IgD-negative memory B cell (primary cell): ENCODE measurements at regions not wholly inside any gene's neighbourhood (a gene's known extent, or its start where the extent isn't known, plus 50 kb on each side); places are given as distances from the start of the nearest gene placed in this dataset.

Source experiments
- H3K27ac Mint-ChIP-seq, 3 donors: one replicate each; pipeline ENCODE4 v1.8.0; 2020 to 2022; ENCODE audit warnings: mild to moderate bottlenecking in 3 of 3, mixed read lengths in 3 of 3, moderate library complexity in 1 of 3
- H3K27me3 Mint-ChIP-seq: one replicate; pipeline ENCODE4 v1.8.0; 2021; ENCODE audit warnings: mixed read lengths
- H3K36me3 Mint-ChIP-seq: one replicate; pipeline ENCODE4 v1.8.0; 2020; ENCODE audit warnings: mild to moderate bottlenecking, mixed read lengths
- H3K4me1 Mint-ChIP-seq, 3 donors: one replicate each; pipeline ENCODE4 v1.8.0; 2020 to 2022; ENCODE audit warnings: mixed read lengths in 3 of 3, mild to moderate bottlenecking in 1 of 3
- H3K4me3 Mint-ChIP-seq, 4 donors: one replicate each; pipeline ENCODE4 v1.8.0; 2020 to 2022; ENCODE audit warnings: mild to moderate bottlenecking in 4 of 4, mixed read lengths in 4 of 4, moderate library complexity in 3 of 4
- H3K9me3 Mint-ChIP-seq, 3 donors: one replicate each; pipeline ENCODE4 v1.8.0; 2020 to 2021; ENCODE audit warnings: mixed read lengths in 3 of 3, mild to moderate bottlenecking in 1 of 3

- peaks cover 0 to 6% (median 0%) of the 10 kb centered on the region in 3 donors for H3K9me3 Mint-ChIP-seq
- no peaks in the 10 kb centered on the region for H3K4me1 Mint-ChIP-seq
- H3K36me3 Mint-ChIP-seq = no peaks in the 10 kb centered on the region
- H3K4me3 Mint-ChIP-seq = no peak overlapping the region
- no peak overlapping the region for H3K27ac Mint-ChIP-seq
- H3K27me3 Mint-ChIP-seq = peaks cover 2% of the 10 kb centered on the region
Measured at GRCh38 chr1:71232786-71233185, 152.0 kb upstream of the ZRANB2 start.

GRCh38 chr1:71232166-71232763 is 151.4 kb upstream of the ZRANB2 start:
- no peak overlapping the region for H3K4me3 Mint-ChIP-seq

GRCh38 chr1:71231751-71232150 is 150.9 kb upstream of the ZRANB2 start:
- H3K27ac Mint-ChIP-seq = no peak overlapping the region
- peaks cover 2% of the 10 kb centered on the region for H3K27me3 Mint-ChIP-seq
- no peaks in the 10 kb centered on the region for H3K4me1 Mint-ChIP-seq
- no peaks in the 10 kb centered on the region for H3K36me3 Mint-ChIP-seq
- H3K4me3 Mint-ChIP-seq = no peak overlapping the region
- peaks cover 0 to 7% (median 0%) of the 10 kb centered on the region in 3 donors for H3K9me3 Mint-ChIP-seq

More at GRCh38 chr1:71232166-71232763, 151.4 kb upstream of the ZRANB2 start:
- peaks cover 2% of the 10 kb centered on the region for H3K27me3 Mint-ChIP-seq
- H3K9me3 Mint-ChIP-seq = peaks cover 0 to 7% (median 0%) of the 10 kb centered on the region in 3 donors
- no peaks in the 10 kb centered on the region for H3K4me1 Mint-ChIP-seq
- no peak overlapping the region for H3K27ac Mint-ChIP-seq
- no peaks in the 10 kb centered on the region for H3K36me3 Mint-ChIP-seq

- H3K27ac Mint-ChIP-seq = no peak overlapping the region
- no peak overlapping the region for H3K4me3 Mint-ChIP-seq
- H3K4me1 Mint-ChIP-seq = no peaks in the 10 kb centered on the region
- peaks cover 2% of the 10 kb centered on the region for H3K27me3 Mint-ChIP-seq
- peaks cover 0 to 7% (median 0%) of the 10 kb centered on the region in 3 donors for H3K9me3 Mint-ChIP-seq
- no peaks in the 10 kb centered on the region for H3K36me3 Mint-ChIP-seq
Measured at GRCh38 chr1:71228742-71229365, 148.0 kb upstream of the ZRANB2 start.

- Mint-ChIP-seq H3K9me3 (peaks cover 0 to 7% (median 0%) of the 10 kb centered on the region in 3 donors), H3K4me1 (no peaks in the 10 kb centered on the region), H3K27me3 (peaks cover 2% of the 10 kb centered on the region), H3K4me3 (no peak overlapping the region), H3K36me3 (no peaks in the 10 kb centered on the region), H3K27ac (no peak overlapping the region)
Measured at GRCh38 chr1:71228241-71228640, 147.4 kb upstream of the ZRANB2 start.

GRCh38 chr1:71224741-71225377 is 144.0 kb upstream of the ZRANB2 start:
- Mint-ChIP-seq H3K4me3 (no peak overlapping the region), H3K9me3 (peaks cover 0 to 7% (median 0%) of the 10 kb centered on the region in 3 donors), H3K36me3 (peaks cover 3% of the 10 kb centered on the region), H3K4me1 (no peaks in the 10 kb centered on the region), H3K27me3 (no peaks in the 10 kb centered on the region), H3K27ac (no peak overlapping the region)

GRCh38 chr1:71223641-71224340 is 143.0 kb upstream of the ZRANB2 start:
- Mint-ChIP-seq H3K9me3 (peaks cover 0 to 7% (median 0%) of the 10 kb centered on the region in 3 donors), H3K4me1 (no peaks in the 10 kb centered on the region), H3K36me3 (peaks cover 3% of the 10 kb centered on the region), H3K4me3 (no peak overlapping the region), H3K27ac (no peak overlapping the region), H3K27me3 (no peaks in the 10 kb centered on the region)

GRCh38 chr1:71222668-71223067 is 141.8 kb upstream of the ZRANB2 start:
- H3K27me3 Mint-ChIP-seq = no peaks in the 10 kb centered on the region
- no peaks in the 10 kb centered on the region for H3K4me1 Mint-ChIP-seq
- H3K27ac Mint-ChIP-seq = no peak overlapping the region
- H3K4me3 Mint-ChIP-seq = no peak overlapping the region
- H3K9me3 Mint-ChIP-seq = peaks cover 0 to 2% (median 0%) of the 10 kb centered on the region in 3 donors
- H3K36me3 Mint-ChIP-seq = peaks cover 3% of the 10 kb centered on the region

GRCh38 chr1:71210718-71211117 is 129.9 kb upstream of the ZRANB2 start:
- Mint-ChIP-seq H3K36me3 (no peaks in the 10 kb centered on the region), H3K4me3 (no peak overlapping the region), H3K27ac (no peak overlapping the region), H3K27me3 (no peaks in the 10 kb centered on the region), H3K9me3 (peaks cover 2 to 3% (median 3%) of the 10 kb centered on the region in 3 donors), H3K4me1 (no peaks in the 10 kb centered on the region)

- Mint-ChIP-seq H3K27me3 (no peaks in the 10 kb centered on the region), H3K4me3 (no peak overlapping the region), H3K36me3 (no peaks in the 10 kb centered on the region), H3K27ac (no peak overlapping the region), H3K4me1 (no peaks in the 10 kb centered on the region), H3K9me3 (no peaks in the 10 kb centered on the region)
Measured at GRCh38 chr1:71203241-71203640, 122.4 kb upstream of the ZRANB2 start.

- Mint-ChIP-seq H3K36me3 (no peaks in the 10 kb centered on the region), H3K9me3 (peaks cover 0 to under 1% (median 0%) of the 10 kb centered on the region in 3 donors), H3K27me3 (no peaks in the 10 kb centered on the region), H3K27ac (no peak overlapping the region), H3K4me3 (no peak overlapping the region), H3K4me1 (no peaks in the 10 kb centered on the region)
Measured at GRCh38 chr1:71200503-71200902, 119.7 kb upstream of the ZRANB2 start.

GRCh38 chr1:71196685-71197084 is 115.8 kb upstream of the ZRANB2 start:
- H3K4me1 Mint-ChIP-seq = no peaks in the 10 kb centered on the region
- H3K27me3 Mint-ChIP-seq = no peaks in the 10 kb centered on the region
- no peaks in the 10 kb centered on the region for H3K36me3 Mint-ChIP-seq
- no peak overlapping the region for H3K4me3 Mint-ChIP-seq
- H3K27ac Mint-ChIP-seq = no peak overlapping the region
- peaks cover 0 to 2% (median 0%) of the 10 kb centered on the region in 3 donors for H3K9me3 Mint-ChIP-seq

- H3K36me3 Mint-ChIP-seq = no peaks in the 10 kb centered on the region
- no peak overlapping the region for H3K4me3 Mint-ChIP-seq
- no peak overlapping the region for H3K27ac Mint-ChIP-seq
- H3K27me3 Mint-ChIP-seq = no peaks in the 10 kb centered on the region
- H3K9me3 Mint-ChIP-seq = peaks cover 0 to 7% (median 4%) of the 10 kb centered on the region in 3 donors
- H3K4me1 Mint-ChIP-seq = no peaks in the 10 kb centered on the region
Measured at GRCh38 chr1:71193153-71193552, 112.3 kb upstream of the ZRANB2 start.

- no peaks in the 10 kb centered on the region for H3K36me3 Mint-ChIP-seq
- H3K4me3 Mint-ChIP-seq = no peak overlapping the region
- H3K4me1 Mint-ChIP-seq = no peaks in the 10 kb centered on the region
- H3K27ac Mint-ChIP-seq = no peak overlapping the region
- H3K27me3 Mint-ChIP-seq = no peaks in the 10 kb centered on the region
- H3K9me3 Mint-ChIP-seq = peaks cover 0 to 7% (median 4%) of the 10 kb centered on the region in 3 donors
Measured at GRCh38 chr1:71191520-71191919, 110.7 kb upstream of the ZRANB2 start.

- H3K36me3 Mint-ChIP-seq = no peaks in the 10 kb centered on the region
- H3K27me3 Mint-ChIP-seq = no peaks in the 10 kb centered on the region
- no peaks in the 10 kb centered on the region for H3K4me1 Mint-ChIP-seq
- peaks cover 0 to 7% (median 4%) of the 10 kb centered on the region in 3 donors for H3K9me3 Mint-ChIP-seq
- no peak overlapping the region for H3K27ac Mint-ChIP-seq
- H3K4me3 Mint-ChIP-seq = no peak overlapping the region
Measured at GRCh38 chr1:71190843-71191242, 110.0 kb upstream of the ZRANB2 start.
